ENCODE measurements at regions not wholly inside any gene's neighbourhood (a gene's known extent, or its start where the extent isn't known, plus 50 kb on each side); places are given as distances from the start of the nearest gene placed in this dataset.

- no peak for TF ChIP-seq ATF3 (IDR thresholded peaks at IDR 0.05; ENCODE audit: insufficient read depth, low read depth, low read length)
These were observed 128.7 kb upstream of the MLIP start (continued) for GRCh38 chr6:53982366-53983050.

Measured in H1 (cell line).